BLaER1 treated with 17β-estradiol and CSF1 and Interleukin-3, amounts not matched to agents 10 nM and 100 nM (cell line): ENCODE measurements at regions not wholly inside any gene's neighbourhood (a gene's known extent, or its start where the extent isn't known, plus 50 kb on each side); places are given as distances from the start of the nearest gene placed in this dataset.
A peak's percentile ranks its signal among the peaks of the same experiment; 100 is the strongest.

Experiments
- H3K27ac ChIP-seq, 11 experiments: shearing (Covaris generic); formaldehyde crosslinking; 2 replicates each; pipeline ENCODE4 v1.8.1; 2022
- H3K27me3 ChIP-seq, 11 experiments: shearing (Covaris generic); formaldehyde crosslinking; 2 replicates each; pipeline ENCODE4 v1.8.1; 2022
- H3K36me3 ChIP-seq, 11 experiments: shearing (Covaris generic); formaldehyde crosslinking; 2 replicates each; pipeline ENCODE4 v1.8.1; 2022
- H3K4me1 ChIP-seq, 10 experiments: shearing (Covaris generic); formaldehyde crosslinking; 2 replicates each; pipeline ENCODE4 v1.8.1; 2022
- H3K4me2 ChIP-seq, 11 experiments: shearing (Covaris generic); formaldehyde crosslinking; 2 replicates each; pipeline ENCODE4 v1.8.1; 2022
- H3K4me3 ChIP-seq, 10 experiments: shearing (Covaris generic); formaldehyde crosslinking; 2 replicates each; pipeline ENCODE4 v1.8.1; 2022
- H3K9ac ChIP-seq, 11 experiments: shearing (Covaris generic); formaldehyde crosslinking; 2 replicates each; pipeline ENCODE4 v1.8.1; 2022
- H3K9me3 ChIP-seq, 11 experiments: shearing (Covaris generic); formaldehyde crosslinking; replicated peaks in 1 of 11; 2 replicates each; pipeline ENCODE4 v1.8.1; 2022
- H4K20me1 ChIP-seq, 11 experiments: shearing (Covaris generic); formaldehyde crosslinking; 2 replicates each; pipeline ENCODE4 v1.8.1; 2022
- Cebpa-rat ChIP-seq, 11 experiments: shearing (Covaris generic); IDR thresholded peaks; 2 replicates each; pipeline ENCODE4 v1.8.1; 2022

DNA sequence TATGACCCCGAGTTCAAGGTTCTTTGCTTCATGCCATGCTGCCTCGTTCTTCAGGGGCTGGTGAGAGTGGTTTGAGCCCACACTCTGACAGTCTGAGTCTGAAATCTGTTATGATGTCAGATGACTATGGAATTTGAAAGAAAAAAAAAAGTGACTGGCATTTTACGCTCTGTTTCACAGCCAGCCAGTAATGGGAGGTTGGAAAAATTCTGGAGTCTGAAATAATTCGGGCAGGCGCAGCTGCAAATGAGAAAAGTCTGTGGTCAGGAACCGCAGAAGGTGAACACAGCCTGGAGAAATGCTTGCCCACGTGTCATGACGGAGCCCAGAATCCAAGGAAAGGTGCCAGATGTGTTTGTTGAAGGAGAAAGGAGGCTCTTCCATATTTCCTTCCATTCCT is 269.8 kb upstream of the PWP1 start:
- no peak overlapping the region for H3K27ac ChIP-seq
- H3K4me2 ChIP-seq = no peak overlapping the region
- H3K9ac ChIP-seq = no peak overlapping the region
- H3K4me1 ChIP-seq = no peaks in the 10 kb centered on the region
- TF ChIP-seq Cebpa-rat (IDR thresholded peaks at IDR 0.05) = no peak
- H3K4me3 ChIP-seq = no peak overlapping the region
- peaks cover 34 to 48% (median 38%) of the 10 kb centered on the region in 11 experiments for H3K9me3 ChIP-seq
- H4K20me1 ChIP-seq = peaks cover 0 to 24% (median under 1%) of the 10 kb centered on the region in 11 experiments; a peak in 6 of 22 replicates
- no peaks in the 10 kb centered on the region for H3K27me3 ChIP-seq
- H3K36me3 ChIP-seq = peaks cover 0 to 41% (median 5%) of the 10 kb centered on the region in 11 experiments; a peak in 10 of 22 replicates

GRCh38 chr12:107417004-107417403 is 268.6 kb upstream of the PWP1 start:
- peaks cover 0 to 41% (median 5%) of the 10 kb centered on the region in 11 experiments; a peak in 10 of 22 replicates for H3K36me3 ChIP-seq
- H3K4me1 ChIP-seq = no peaks in the 10 kb centered on the region
- TF ChIP-seq Cebpa-rat (IDR thresholded peaks at IDR 0.05) = no peak
- H3K4me3 ChIP-seq = no peak overlapping the region
- H3K27ac ChIP-seq = no peak overlapping the region
- H3K9ac ChIP-seq = no peak overlapping the region
- H3K9me3 ChIP-seq = peaks cover 34 to 48% (median 39%) of the 10 kb centered on the region in 11 experiments
- H4K20me1 ChIP-seq = peaks cover 0 to 12% (median 0%) of the 10 kb centered on the region in 11 experiments; a peak in 4 of 22 replicates
- H3K4me2 ChIP-seq = no peak overlapping the region
- H3K27me3 ChIP-seq = no peaks in the 10 kb centered on the region

DNA sequence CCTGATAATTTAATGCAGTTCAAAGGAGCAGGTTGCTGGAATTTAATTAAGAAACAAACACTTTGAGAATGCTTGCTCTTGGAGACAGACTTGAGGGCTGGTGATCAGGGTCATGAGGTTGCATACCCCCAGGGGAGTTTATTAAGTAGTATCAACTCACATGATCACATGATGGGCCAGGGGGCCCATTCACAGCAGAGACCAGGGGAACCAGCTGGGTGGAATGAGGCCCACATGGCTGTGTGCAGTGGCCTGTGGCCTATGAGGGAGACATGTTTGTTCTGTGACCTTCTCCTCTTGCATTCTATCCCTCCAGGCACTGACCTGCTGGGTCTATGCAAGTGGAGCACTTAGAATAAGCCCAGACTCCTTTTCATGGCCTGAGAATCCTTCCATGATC is 266.6 kb upstream of the PWP1 start:
- no peaks in the 10 kb centered on the region for H3K4me1 ChIP-seq
- H3K4me2 ChIP-seq = no peak overlapping the region
- no peak overlapping the region for H3K4me3 ChIP-seq
- no peaks in the 10 kb centered on the region for H3K27me3 ChIP-seq
- TF ChIP-seq Cebpa-rat (IDR thresholded peaks at IDR 0.05) = no peak
- no peak overlapping the region for H3K27ac ChIP-seq
- H3K9ac ChIP-seq = no peak overlapping the region
- H3K9me3 ChIP-seq = peaks cover 34 to 48% (median 39%) of the 10 kb centered on the region in 11 experiments
- H4K20me1 ChIP-seq = peaks cover 0 to 9% (median 6%) of the 10 kb centered on the region in 11 experiments; a peak in 5 of 22 replicates
- peaks cover 0 to 41% (median 5%) of the 10 kb centered on the region in 11 experiments; a peak in 10 of 22 replicates for H3K36me3 ChIP-seq

DNA sequence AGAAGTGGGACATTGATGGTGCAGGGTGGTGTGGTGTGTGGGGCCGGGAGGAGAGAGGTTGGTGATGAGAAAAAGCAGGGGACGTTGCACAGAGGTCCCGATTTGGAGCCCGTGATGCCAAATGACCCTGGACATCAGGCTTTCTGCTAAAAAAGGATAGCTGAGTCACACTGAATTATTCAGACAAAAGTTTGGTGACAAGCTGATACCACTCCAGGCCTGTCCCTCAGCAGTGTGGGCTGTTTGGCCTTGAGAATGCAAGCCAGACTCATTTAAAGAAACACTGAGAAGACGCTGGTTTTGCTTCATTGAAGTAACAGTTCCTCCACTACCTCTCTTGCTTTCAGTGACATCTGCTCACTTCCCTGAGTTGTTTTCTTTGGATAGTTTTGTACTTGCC is 262.1 kb upstream of the PWP1 start:
- no peak overlapping the region for H3K4me3 ChIP-seq
- no peak overlapping the region for H3K9ac ChIP-seq
- H3K27me3 ChIP-seq = no peaks in the 10 kb centered on the region
- peaks cover 0 to 31% (median 10%) of the 10 kb centered on the region in 11 experiments; a peak in 9 of 22 replicates for H4K20me1 ChIP-seq
- no peak overlapping the region for H3K27ac ChIP-seq
- H3K36me3 ChIP-seq = peaks cover 0 to 20% (median 0%) of the 10 kb centered on the region in 11 experiments; a peak in 10 of 22 replicates
- H3K9me3 ChIP-seq = peaks cover 19 to 36% (median 28%) of the 10 kb centered on the region in 11 experiments
- TF ChIP-seq Cebpa-rat (IDR thresholded peaks at IDR 0.05) = no peak
- no peak overlapping the region for H3K4me2 ChIP-seq
- no peaks in the 10 kb centered on the region for H3K4me1 ChIP-seq

- H3K9ac ChIP-seq = no peak overlapping the region
- no peak overlapping the region for H3K4me3 ChIP-seq
- H3K27me3 ChIP-seq = no peaks in the 10 kb centered on the region
- no peak overlapping the region for H3K4me2 ChIP-seq
- H3K4me1 ChIP-seq = peaks cover 5 to 8% (median 6%) of the 10 kb centered on the region in 10 experiments; a peak in 15 of 20 replicates
- TF ChIP-seq Cebpa-rat (IDR thresholded peaks at IDR 0.05) = no peak
- peaks cover 0 to 12% (median 9%) of the 10 kb centered on the region in 11 experiments; a peak in 11 of 22 replicates for H3K9me3 ChIP-seq
- H3K36me3 ChIP-seq = peaks cover 0 to 7% (median 0%) of the 10 kb centered on the region in 11 experiments; a peak in 1 of 22 replicates
- H3K27ac ChIP-seq = no peak overlapping the region
- peaks cover 0 to 48% (median 18%) of the 10 kb centered on the region in 11 experiments; a peak in 10 of 22 replicates for H4K20me1 ChIP-seq
Measured at GRCh38 chr12:107429006-107429705, 256.4 kb upstream of the PWP1 start.

DNA sequence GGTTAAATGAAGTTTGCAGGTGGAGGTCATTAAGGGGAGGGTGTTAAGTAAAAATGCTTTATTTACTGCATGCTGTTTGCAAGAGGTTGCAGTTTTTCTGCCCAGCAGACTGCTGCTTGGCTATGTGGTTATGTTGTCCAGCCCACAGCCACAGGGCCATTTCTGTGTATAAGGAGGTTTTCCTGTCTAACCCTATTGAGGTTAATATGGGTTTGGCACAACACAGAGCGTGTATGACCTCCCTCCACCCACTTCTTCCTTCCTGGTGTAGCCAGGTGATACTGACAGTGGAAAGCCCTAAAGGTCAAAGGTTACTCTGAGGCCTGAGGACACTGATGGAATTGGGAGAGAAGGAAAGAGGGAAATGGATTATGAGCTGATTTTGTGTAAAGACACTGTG is 253.7 kb upstream of the PWP1 start:
- no peak overlapping the region for H3K27ac ChIP-seq
- H3K9me3 ChIP-seq = peaks cover 0 to 3% (median 1%) of the 10 kb centered on the region in 11 experiments; a peak in 8 of 22 replicates
- H3K27me3 ChIP-seq = no peaks in the 10 kb centered on the region
- H3K4me3 ChIP-seq = no peak overlapping the region
- peaks cover 5 to 8% (median 6%) of the 10 kb centered on the region in 10 experiments; a peak in 15 of 20 replicates for H3K4me1 ChIP-seq
- H4K20me1 ChIP-seq = peaks cover 0 to 66% (median 18%) of the 10 kb centered on the region in 11 experiments; a peak in 10 of 22 replicates
- TF ChIP-seq Cebpa-rat (IDR thresholded peaks at IDR 0.05) = no peak
- H3K4me2 ChIP-seq = peak overlapping the region in 8 of 11 experiments; percentile 6 to 29 (median 17); a peak in 11 of 22 replicates
- no peak overlapping the region for H3K9ac ChIP-seq
- H3K36me3 ChIP-seq = no peaks in the 10 kb centered on the region

- H3K4me3 ChIP-seq = no peak overlapping the region
- H3K9me3 ChIP-seq = no peaks in the 10 kb centered on the region
- H3K27ac ChIP-seq = no peak overlapping the region
- peaks cover 5 to 12% (median 6%) of the 10 kb centered on the region in 10 experiments; a peak in 15 of 20 replicates for H3K4me1 ChIP-seq
- TF ChIP-seq Cebpa-rat (IDR thresholded peaks at IDR 0.05) = no peak
- H3K27me3 ChIP-seq = no peaks in the 10 kb centered on the region
- H3K4me2 ChIP-seq = no peak overlapping the region
- H4K20me1 ChIP-seq = peaks cover 0 to 68% (median 16%) of the 10 kb centered on the region in 11 experiments; a peak in 13 of 22 replicates
- H3K9ac ChIP-seq = no peak overlapping the region
- no peaks in the 10 kb centered on the region for H3K36me3 ChIP-seq
Measured at GRCh38 chr12:107435072-107435471, 250.5 kb upstream of the PWP1 start.

GRCh38 chr12:107435520-107435919 is 250.1 kb upstream of the PWP1 start:
- H3K9me3 ChIP-seq = no peaks in the 10 kb centered on the region
- H3K4me1 ChIP-seq = peaks cover 5 to 12% (median 6%) of the 10 kb centered on the region in 10 experiments; a peak in 15 of 20 replicates
- no peaks in the 10 kb centered on the region for H3K36me3 ChIP-seq
- no peaks in the 10 kb centered on the region for H3K27me3 ChIP-seq
- H4K20me1 ChIP-seq = peaks cover 0 to 73% (median 16%) of the 10 kb centered on the region in 11 experiments; a peak in 13 of 22 replicates
- H3K4me2 ChIP-seq = no peak overlapping the region
- H3K4me3 ChIP-seq = no peak overlapping the region
- H3K27ac ChIP-seq = no peak overlapping the region
- no peak overlapping the region for H3K9ac ChIP-seq
- TF ChIP-seq Cebpa-rat (IDR thresholded peaks at IDR 0.05) = no peak

- Histone ChIP-seq H4K20me1 (peaks cover 0 to 80% (median 16%) of the 10 kb centered on the region in 11 experiments; a peak in 13 of 22 replicates), H3K4me3 (no peak overlapping the region), H3K4me2 (no peak overlapping the region), H3K27me3 (no peaks in the 10 kb centered on the region), H3K36me3 (no peaks in the 10 kb centered on the region), H3K9ac (no peak overlapping the region), H3K4me1 (peaks cover 5 to 9% (median 6%) of the 10 kb centered on the region in 10 experiments; a peak in 15 of 20 replicates), H3K9me3 (no peaks in the 10 kb centered on the region), H3K27ac (no peak overlapping the region)
- no peak for TF ChIP-seq Cebpa-rat (IDR thresholded peaks at IDR 0.05)
Measured at GRCh38 chr12:107436376-107436775, 249.2 kb upstream of the PWP1 start.
